ENCODE measurements at regions not wholly inside any gene's neighbourhood (a gene's known extent, or its start where the extent isn't known, plus 50 kb on each side); places are given as distances from the start of the nearest gene placed in this dataset.

GRCh38 chr22:27302501-27302900, 499.1 kb downstream of the MN1 start (continued):
- no peak for TF ChIP-seq CHD7 (IDR thresholded peaks at IDR 0.05; ENCODE audit: insufficient replicate concordance, low read length)
- no peak for TF ChIP-seq CBX8 (IDR thresholded peaks at IDR 0.05; ENCODE audit: borderline replicate concordance, low read depth, low read length)
- no peak for TF ChIP-seq BRCA1 (IDR thresholded peaks at IDR 0.05; ENCODE audit: low read depth, low read length)
- TF ChIP-seq NANOG (IDR thresholded peaks at IDR 0.05; ENCODE audit: insufficient read depth, low read depth, low read length, poor library complexity, severe bottlenecking): no peak
- TF ChIP-seq YY1 (IDR thresholded peaks at IDR 0.05; ENCODE audit: low read depth, low read length): no peak
- TF ChIP-seq TBP (IDR thresholded peaks at IDR 0.05; ENCODE audit: low read depth, low read length): no peak
- no peak for TF ChIP-seq EZH2 (IDR thresholded peaks at IDR 0.05; ENCODE audit: low read depth, low read length, severe bottlenecking)
- no peak for TF ChIP-seq TAF7 (optimal IDR thresholded peaks at IDR 0.05; ENCODE audit: borderline replicate concordance, low read depth, low read length)
- no peak for TF ChIP-seq CHD2 (IDR thresholded peaks at IDR 0.05; ENCODE audit: low read length)

All from H1 (cell line).